UCSD-AML1 (cell line): ENCODE measurements at regions not wholly inside any gene's neighbourhood (a gene's known extent, or its start where the extent isn't known, plus 50 kb on each side); places are given as distances from the start of the nearest gene placed in this dataset.

Experiments used
- DNase-seq: peaks from one replicate; lab custom pipeline; 2025; ENCODE audit not compliant: unreplicated experiment; lab: John Stamatoyannopoulos, UW

DNA sequence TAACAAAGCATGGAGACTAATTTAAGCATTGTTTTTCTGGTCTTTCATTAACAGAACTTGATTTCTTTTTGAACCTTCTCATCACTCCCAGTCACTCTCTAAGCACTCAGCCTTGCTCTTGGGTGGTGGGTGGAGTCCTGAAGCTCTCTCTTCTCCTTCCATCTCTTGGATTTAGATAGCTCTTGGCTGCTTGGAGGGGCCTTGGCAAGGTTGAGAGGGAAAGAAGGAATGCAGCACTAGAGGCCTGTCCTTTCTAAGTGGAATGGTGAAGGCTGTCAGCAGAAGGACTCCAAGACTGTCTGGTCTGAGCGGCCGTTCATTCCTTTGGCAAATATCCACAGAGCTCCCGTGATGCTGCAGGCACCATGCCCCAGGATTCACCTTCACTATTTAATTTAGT lies 168.6 kb upstream of the E2F8 start:
- no peak for DNase-seq

DNA sequence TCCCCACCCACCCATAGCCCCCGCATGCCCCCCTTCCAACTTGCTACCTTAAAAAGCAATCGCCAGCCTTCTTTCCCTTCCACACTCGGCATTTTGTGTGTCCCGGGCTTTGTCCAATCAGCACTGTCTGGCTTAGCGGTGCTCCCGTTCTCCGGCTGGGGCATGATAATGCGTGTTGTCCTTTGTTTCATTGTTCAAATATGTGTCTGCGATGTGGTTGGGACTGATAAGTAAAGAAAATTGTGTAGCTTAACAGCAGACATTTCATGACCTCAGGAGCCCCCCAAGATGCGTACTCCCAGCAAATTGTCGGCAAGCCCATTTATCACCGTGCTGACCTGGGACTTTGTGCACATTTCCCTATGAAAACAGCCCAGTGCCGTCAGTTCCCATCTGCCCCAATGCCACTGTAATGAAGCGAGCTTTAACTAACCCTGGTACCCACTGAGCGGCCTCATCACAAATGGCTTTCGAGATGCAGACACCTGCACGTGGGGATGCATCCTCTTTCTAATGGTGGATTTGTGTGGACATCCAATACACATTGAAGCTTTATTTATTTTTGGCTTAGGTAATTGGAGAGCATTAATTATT lies 167.0 kb upstream of the E2F8 start:
- DNase-seq: no peak

DNA sequence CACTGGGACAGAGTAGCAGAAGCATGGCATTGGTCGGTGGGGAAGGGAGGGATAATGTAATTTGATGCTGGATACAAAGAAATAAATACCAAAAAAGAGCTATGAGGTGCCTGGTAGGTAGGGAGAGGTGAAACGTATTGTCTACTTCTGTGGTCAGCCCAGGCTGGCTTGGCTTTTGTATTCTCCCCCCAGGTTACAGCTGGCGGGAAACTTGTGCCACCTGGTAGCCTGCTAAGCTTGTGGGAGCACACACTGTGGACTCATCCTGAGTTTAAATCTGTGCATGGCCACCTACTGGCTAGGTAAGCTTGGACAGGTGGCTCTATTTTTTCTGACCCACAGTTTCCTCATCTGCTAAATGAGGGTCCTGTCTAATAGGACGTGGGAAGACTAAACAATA lies 165.2 kb upstream of the E2F8 start:
- DNase-seq: no peak

DNA sequence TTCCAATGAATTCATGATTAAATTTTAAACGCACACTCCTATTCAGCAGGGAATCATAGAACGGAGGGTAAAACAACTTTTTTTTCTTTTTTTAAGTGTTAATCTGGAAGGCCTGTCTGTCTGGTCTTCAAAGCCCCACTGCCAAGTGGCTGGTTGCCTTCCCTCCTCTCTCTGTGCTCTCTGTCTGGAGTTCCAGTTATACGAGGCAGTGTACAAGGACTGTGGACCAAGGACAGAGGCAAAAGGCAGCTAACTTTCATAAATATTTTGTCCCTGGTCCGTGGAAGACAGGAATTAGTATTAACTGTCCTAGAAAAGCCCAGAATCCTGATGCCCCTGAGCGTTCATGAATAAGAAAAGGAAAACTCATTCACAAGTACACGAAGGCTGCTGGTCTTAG lies 164.0 kb upstream of the E2F8 start:
- DNase-seq: no peak

DNA sequence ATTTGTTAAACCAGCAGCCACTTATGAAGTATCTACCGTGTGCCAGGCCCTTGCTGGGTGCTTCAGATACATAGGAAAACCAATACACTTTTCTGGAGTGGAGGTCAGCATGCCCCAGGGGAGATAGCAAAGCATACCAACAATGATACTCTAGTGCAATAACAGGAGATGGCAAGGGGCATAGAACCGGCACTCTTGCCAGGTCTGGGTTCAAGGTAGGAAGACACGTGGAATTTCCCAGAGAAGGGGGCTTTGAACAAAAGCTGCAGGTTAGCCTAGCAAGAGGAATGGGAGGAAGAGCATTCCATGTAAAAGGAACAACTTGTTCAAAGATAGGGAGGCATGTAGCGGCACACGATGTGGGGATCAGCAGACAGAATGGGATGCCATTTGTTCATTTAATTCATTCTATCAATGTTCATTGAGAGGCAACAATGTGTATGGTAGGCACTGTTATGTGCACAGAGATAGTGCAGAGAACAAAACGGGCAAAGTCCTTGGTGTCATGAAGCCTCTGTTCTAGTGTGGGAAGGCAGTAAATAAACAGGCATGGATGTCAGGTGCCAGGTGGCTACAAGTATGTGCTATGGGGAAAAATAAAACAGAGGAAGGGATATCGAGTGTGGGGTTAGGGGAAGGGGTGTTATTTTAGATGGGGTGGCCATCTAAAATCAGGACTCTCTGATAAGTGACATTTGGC lies 162.6 kb upstream of the E2F8 start:
- DNase-seq: no peak

DNA sequence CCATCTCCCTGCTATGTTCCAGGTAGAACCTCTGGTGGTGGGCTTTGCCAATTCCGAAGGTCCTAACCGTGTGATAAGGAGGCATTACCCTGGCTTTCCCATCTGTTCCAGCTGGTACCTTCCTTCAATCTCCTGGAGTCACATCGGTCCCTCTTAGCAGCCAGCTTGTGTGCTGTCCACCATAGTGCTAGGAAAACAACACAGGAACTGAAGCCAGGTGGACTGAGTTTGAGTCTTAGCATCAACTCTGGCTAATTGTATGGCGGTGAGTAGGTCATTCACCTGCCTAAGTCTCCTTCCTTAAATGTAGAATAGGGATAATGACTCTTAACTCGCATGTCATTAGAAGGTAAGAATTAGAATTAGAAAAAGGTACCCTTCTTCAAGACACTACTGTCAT lies 159.6 kb upstream of the E2F8 start:
- DNase-seq: no peak

DNA sequence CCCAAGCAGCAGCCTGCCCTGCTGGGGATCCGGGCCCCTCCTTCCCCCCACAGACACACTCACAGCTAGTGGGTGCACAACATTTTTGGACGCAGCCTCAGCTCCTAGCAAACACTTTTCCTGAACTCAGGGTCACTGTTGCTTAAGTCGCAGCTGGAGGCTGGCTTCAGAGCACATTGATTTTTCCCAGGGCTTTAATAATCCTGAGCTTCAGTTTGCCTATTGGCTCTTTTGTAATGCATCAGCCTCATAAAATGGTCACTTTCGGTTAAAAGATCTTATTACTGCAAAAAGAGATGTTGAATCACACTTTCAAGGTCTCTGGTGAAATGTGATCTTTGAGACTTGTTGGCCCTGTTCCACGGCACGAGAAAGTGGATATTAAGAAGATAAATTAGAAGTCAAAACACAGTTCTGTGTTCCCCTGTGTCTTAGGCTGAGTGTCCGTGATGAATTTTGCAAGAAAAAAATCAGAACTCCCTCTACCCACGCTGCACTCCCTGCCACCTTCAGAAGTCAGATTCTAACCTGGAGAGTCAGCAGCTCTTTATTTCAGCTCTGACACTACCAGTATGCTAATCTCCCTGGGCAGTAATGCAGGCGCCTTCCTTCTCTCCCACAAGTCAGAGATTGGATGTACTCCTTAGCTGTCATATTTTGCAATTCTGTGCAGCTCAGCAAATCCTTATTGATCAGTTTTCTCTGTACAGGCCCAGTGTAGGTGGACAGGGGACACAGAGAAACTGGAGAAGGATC lies 158.2 kb upstream of the E2F8 start:
- no peak for DNase-seq

DNA sequence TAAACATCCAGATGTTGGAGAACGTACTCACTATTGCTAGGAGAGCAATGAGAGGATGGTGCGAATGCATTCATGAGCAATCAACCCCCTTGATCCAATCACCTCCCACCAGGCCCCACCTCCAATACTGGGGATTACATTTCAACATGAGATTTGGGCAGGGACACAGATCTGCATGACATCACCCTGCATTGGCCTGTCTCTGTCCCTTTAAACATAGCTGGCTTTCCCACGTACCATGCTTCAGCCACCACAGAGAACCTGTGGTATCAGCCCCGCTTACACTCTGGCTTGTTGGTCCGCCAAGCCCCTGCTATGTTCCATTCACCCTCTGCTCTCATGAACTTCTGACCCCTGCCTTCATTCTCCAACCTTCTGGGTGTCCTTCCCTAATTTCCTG lies 157.5 kb upstream of the E2F8 start:
- DNase-seq: no peak

DNA sequence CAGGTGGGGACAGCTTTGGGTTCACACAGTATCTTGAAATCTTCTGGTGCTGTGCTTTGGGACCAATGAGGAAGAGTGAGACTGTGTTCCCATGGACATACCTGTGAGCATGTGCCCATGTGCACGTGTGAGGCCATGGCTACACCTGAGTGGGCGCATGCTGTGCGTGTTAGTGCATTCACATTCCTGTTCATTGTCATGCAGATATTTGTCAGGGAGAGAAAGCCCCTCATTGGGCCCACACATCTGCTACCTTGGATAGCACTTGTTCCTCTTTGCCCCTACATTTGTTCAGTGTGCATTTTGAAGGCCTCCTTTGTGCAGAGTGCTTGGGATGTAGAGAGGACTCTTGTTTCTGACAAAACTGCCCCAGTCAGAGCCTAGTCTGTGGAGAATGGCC lies 154.3 kb upstream of the E2F8 start:
- DNase-seq: no peak

DNA sequence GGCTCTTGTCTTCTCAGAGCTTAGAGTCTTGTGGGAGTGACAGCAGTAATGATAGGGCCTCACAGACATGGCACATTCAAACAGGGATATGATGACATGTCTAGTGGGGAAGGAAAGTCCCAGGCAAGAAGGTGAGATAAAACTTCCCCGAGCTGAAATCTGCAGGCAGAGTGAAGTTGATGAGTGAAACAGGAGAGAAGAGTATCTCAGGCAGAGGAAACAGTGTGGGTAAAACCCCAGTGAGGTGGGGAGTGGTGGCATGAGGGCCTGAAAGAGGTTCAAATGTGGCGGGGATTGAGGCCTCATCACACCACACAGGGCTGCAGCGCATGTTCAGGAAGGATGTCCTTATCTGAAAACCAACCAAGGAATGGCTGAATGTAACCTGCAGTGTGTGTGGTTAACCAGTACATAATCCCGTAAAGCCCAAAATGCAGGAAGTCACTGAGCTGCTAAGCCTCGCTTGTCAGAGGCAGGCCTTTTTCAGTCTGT lies 153.8 kb upstream of the E2F8 start:
- DNase-seq: no peak

DNA sequence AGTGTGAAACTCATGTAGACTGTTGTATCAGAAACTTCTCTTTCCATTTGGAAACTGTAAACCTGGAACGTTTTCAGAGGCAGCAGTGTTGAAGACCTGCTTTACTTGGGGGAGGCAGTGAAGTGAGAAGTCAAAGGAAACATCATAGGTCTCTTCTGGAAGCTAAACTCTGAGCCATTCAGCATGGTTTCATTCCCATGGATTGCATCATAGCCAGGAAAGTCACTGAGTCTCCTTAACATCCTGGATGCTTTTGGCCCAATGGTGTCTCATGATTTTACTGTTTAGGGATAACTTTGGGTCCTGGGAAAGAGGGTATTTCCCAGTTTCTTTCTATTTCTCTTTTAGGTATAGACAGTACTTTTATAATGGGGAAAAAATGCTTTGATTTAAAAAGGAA lies 153.2 kb upstream of the E2F8 start:
- DNase-seq: no peak

DNA sequence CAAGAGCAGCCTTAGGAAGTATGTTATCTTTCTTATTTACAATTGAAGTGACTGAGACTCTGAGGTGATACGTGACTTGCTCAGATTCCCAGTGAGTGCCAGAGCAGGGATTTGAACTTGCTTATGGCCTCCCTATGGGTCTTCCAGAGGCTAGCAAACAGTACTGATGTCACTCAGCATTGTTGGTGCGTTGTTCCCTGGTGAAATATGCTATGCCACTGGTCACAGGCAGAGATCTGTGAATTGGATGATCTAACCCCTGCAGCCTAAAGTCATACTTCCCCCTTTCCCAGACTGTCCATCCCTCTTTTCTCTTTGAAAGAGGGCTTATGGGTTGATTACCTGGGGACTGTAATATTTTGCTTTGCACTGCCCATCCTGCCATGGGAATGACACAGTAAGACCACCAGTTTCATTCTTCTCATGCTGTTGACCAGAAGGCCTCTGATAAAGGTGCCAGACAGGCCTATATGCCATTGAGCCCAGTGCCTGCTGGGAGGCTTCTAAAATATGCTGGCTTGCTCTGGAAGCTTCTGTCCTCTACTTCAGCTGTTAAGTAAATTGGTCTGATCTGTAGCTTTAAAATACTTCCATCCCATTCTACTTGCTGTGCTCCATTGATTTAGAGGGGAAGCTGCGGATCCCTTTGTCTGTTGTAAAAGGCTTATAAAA lies 152.2 kb upstream of the E2F8 start:
- no peak for DNase-seq

DNA sequence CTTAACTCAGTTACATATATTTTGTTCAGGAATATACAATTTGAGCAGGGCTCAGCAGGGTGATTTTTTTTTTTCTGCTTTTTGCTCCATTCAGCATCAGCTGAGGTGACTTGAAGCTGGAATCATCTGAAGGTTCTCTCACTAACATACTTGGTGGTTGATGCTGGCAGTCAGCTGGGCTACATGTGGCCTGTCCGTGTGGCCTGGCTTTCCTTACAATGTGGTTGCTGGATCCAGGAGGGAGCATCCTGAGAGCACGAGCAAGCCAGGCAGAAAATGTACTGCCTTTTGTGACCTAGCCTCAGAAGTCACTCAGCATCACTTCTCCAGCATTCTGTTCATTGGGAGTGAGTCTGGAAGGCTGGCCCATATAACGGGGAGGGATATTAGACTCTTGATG lies 151.6 kb upstream of the E2F8 start:
- no peak for DNase-seq

DNA sequence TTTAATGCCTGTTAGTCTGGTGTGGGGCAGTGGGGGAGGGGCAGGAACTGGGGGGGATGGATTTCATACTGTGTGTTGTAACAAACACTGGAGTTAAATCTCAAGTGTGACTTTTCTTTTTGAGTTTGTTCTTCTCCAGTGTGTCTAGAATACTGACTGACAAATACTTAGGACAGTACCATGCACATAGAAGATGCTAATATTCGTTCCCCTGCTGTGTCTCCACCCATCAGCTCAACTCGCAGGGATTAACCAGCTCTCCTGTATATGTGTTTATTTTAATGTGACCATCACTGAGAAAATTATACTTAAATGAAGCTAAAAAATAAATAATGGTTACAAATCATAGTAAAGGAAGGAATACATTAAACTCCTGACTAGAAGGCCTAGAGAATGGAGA lies 150.9 kb upstream of the E2F8 start:
- no peak for DNase-seq

DNA sequence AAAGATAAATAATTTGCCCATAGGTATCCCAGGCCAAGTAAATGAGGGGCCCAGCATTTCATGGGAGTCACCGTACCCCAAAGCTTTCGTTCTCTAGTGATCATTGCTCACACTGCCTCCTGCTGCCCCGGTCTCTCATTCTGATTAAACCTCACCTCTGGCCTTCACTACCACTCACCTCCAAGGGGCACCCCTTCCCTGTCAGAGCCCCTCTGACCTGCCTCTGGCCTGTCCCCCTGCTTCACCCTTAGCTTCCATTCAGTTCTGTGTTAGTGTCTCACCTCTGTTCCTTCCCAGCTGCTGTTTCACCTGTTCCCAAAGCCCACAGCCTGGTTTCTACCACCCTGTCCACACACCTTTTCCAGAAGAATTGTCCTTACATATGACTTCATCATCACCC lies 150.3 kb upstream of the E2F8 start:
- no peak for DNase-seq

DNA sequence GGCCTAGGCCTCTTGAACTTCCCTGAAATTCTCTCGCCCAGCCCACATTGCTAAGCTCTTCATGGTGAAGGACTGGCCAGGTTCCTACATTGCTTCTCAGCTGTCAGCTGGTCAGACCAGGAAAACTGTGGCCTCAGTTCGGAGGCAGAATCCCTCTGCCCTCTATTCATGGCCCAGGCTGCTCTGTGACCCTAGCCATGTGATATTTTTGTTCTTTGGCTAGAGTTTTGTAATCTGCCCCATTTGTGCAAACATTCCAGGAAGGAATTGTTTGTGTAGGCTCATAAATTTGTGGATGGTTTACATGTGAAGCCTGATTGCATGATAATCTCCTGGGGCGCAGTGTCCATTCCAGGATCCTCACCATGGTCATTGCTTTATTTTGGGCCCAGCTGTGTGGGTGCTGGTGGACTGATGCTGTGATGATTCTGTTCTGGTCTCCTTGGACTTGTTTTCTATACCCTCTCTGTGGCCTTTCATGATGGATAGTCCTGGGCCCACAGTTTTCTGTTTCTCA lies 149.1 kb upstream of the E2F8 start:
- no peak for DNase-seq

DNA sequence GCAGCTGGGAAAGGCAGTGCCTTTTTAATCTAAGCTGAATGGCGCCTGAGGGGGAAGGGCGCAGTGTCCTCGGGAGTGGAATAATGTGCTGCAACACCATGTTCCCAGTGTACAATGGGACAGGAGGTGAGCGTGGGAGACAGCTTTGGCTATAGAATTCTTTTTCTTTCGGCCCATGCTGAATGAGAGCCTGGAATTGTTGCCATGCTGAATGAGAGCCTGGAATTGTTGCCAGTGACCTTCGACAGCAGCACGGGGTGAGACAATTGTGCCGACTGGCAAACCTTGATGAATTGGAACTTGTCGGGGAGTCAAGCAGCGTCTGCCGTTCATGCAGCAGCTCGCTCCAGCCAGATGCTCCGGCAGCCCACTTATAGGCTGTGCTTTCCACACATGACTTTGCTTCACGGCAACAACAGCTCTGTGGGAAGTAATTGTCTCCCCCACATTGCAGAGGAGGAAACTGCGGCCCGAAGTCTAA lies 141.4 kb upstream of the E2F8 start:
- DNase-seq: no peak

DNA sequence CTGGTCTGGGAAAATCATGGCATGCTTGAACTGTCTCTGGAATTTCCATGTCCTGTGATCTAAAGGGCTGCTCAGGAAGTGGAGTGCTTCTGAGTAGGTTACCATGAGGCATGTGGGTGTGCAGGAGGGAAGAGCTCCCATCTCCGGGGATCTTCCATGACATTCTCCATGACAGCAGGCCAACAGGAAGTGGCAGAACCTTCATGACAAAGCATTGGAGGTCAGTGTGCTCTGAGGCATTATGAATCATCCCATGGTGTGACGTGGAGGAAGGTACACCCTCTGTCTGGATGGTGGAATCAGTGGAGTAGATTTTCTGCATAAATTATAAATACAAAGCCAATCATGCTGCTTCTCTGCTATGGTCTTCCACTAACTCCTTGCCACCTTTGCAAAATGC lies 139.6 kb upstream of the E2F8 start:
- no peak for DNase-seq

DNA sequence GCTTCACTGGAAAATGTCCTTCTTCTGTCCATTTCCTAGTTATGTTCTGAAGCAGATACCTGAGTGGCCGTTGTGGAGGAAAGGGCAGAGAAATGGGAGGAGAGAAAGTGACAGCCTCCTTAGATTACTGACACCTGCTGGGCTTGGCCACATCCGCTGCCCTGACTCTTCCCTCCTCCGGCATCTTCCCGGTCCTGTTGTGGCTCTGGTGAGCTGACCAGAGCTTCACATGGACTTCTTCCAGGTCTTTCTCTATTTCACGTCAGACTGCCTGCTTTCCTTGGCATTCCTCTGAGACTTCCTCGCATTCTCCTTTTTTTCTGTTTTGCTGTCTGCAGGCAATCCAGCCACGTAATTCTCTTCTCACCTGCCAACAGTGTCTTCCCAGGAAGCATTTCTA lies 138.7 kb upstream of the E2F8 start:
- DNase-seq: no peak

DNA sequence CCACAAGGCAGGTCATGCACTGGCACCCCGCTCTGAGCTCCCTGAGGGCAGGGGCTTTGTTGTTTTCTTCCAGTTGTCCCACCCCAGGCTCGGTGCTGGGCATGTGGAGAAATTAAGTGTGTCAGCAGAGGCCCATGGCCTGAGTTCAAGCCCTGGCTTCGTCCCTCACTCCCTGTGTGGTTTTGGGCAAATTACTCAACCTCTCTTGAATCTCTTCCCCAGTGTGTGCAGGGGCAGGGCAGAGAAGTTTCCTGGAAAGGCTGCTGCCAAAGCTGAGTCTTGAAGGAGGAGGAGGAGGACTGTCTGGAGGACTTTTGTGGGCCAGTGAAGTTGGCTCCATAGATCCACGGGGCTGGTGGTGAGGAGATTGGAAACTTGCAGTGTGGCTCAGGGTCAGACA lies 138.1 kb upstream of the E2F8 start:
- DNase-seq: no peak

DNA sequence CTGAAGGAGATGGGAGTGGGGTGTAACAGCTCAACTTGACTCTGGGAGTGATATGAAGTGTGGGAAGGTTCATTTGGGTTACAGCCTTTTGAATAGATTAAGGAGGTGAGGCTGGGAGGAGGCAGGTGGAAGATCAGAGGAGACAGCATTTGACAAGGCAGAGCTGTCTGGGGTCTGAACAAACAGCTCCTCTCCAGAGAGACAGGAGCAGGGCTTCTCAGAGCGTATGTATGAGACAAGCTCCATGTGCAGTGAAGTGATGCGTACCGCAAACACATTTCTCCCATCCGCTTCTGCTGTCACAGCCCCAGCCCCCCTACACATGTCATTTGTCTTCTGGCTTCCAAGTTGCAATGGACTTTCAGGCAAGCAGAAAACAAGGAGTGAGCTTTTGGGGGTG lies 137.1 kb upstream of the E2F8 start:
- no peak for DNase-seq
